Thymus (tissue), 11 donors: ENCODE measurements at regions not wholly inside any gene's neighbourhood (a gene's known extent, or its start where the extent isn't known, plus 50 kb on each side); places are given as distances from the start of the nearest gene placed in this dataset.

Experiments used
- DNase-seq, 9 donors: peaks; one replicate each; pipeline ENCODE4 v3.0.0-alpha.2; 2013; ENCODE audit warnings: low spot score in 9 of 9, low read depth in 6 of 9, missing footprints in 1 of 9
- H3K27ac ChIP-seq, 2 donors: one replicate each; pipeline ENCODE4 v1.5.1; 2013; ENCODE audit warnings: control low read depth in 1 of 2, low read depth in 1 of 2, low read length in 1 of 2, mild to moderate bottlenecking in 1 of 2, moderate library complexity in 1 of 2
- H3K27me3 ChIP-seq, 2 donors: one replicate each; pipeline ENCODE4 v1.5.1; 2013; ENCODE audit warnings: low read length in 1 of 2; ENCODE audit not compliant: control insufficient read depth in 2 of 2, insufficient read depth in 1 of 2
- H3K36me3 ChIP-seq, 2 donors: one replicate each; pipeline ENCODE4 v1.5.1; 2013; ENCODE audit warnings: low read length in 1 of 2, mild to moderate bottlenecking in 1 of 2, moderate library complexity in 1 of 2; ENCODE audit not compliant: control insufficient read depth in 2 of 2, insufficient read depth in 2 of 2
- H3K4me1 ChIP-seq, 2 donors: one replicate each; pipeline ENCODE4 v1.5.1; 2013; ENCODE audit warnings: low read length in 2 of 2; ENCODE audit not compliant: control insufficient read depth in 2 of 2, insufficient read depth in 2 of 2
- H3K4me3 ChIP-seq, 2 donors: one replicate each; pipeline ENCODE4 v1.5.1; 2013; ENCODE audit warnings: low read length in 2 of 2, control low read depth in 1 of 2, mild to moderate bottlenecking in 1 of 2
- H3K9me3 ChIP-seq, 2 donors: one replicate each; pipeline ENCODE4 v1.5.1; 2013; ENCODE audit warnings: low read length in 1 of 2, mild to moderate bottlenecking in 1 of 2; ENCODE audit not compliant: control insufficient read depth in 2 of 2, insufficient read depth in 1 of 2
- WGBS: extraction: QIAGEN DNeasy Blood & Tissue Kit; methylation state at CpG from one replicate; pipeline ENCODE4 v1.1.7; 2013; 5-methylcytosine and 5-hydroxymethylcytosine counted together
- donor health status: healthy.

- Histone ChIP-seq H3K9me3 (peaks cover 0 to 3% of the 10 kb centered on the region in 2 donors), H3K4me1 (no peaks in the 10 kb centered on the region), H3K27ac (no peak overlapping the region), H3K4me3 (no peak overlapping the region), H3K36me3 (no peaks in the 10 kb centered on the region), H3K27me3 (no peaks in the 10 kb centered on the region)
- 96% methylated on average over 2 of the region's 2 CpGs for WGBS
- DNase-seq: no peak
These were observed 687.3 kb downstream of the QKI start for GRCh38 chr6:164101859-164102258.

DNA sequence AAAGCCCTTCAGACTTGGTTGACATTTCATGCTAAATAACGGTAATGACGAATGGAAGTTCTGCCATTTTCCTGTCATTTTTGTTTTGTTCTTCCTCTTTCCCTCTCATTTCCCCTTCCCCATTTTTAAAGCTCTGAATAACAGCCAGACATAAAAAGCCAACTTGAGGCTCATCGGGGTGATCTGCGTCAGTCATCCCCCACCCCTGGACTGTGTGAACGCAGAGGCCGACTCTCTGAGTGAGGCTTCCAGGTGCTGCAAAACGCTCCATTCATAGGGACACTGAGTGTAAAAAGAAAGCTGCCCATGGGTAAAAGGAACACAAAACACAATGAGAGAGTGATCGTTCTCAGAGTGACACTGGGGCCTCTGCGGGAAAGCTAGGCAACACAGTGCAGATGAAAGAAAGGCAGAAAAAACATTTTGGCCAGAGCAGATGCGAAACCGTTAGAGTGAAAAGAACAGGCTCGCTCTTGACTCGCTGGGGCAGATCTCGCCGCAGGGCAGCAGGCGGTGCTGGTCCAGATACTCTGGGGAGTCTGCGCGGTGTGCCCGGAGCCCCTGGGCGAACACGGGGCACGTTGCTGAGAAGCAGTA, 684.8 kb downstream of the QKI start:
- no peak for DNase-seq
- Histone ChIP-seq H3K9me3 (peaks cover 0 to 3% of the 10 kb centered on the region in 2 donors), H3K4me1 (no peaks in the 10 kb centered on the region), H3K36me3 (no peaks in the 10 kb centered on the region), H3K27ac (no peak overlapping the region), H3K4me3 (no peak overlapping the region), H3K27me3 (no peaks in the 10 kb centered on the region)
- WGBS: 94% methylated on average over 22 of the region's 22 CpGs

GRCh38 chr6:164098857-164099267, 684.3 kb downstream of the QKI start:
- peaks cover 0 to 3% of the 10 kb centered on the region in 2 donors for H3K9me3 ChIP-seq
- no peaks in the 10 kb centered on the region for H3K27me3 ChIP-seq
- no peak overlapping the region for H3K4me3 ChIP-seq
- no peaks in the 10 kb centered on the region for H3K36me3 ChIP-seq
- no peak overlapping the region for H3K27ac ChIP-seq
- no peak for DNase-seq
- WGBS: 90% methylated on average over 9 of the region's 9 CpGs
- no peaks in the 10 kb centered on the region for H3K4me1 ChIP-seq

DNA sequence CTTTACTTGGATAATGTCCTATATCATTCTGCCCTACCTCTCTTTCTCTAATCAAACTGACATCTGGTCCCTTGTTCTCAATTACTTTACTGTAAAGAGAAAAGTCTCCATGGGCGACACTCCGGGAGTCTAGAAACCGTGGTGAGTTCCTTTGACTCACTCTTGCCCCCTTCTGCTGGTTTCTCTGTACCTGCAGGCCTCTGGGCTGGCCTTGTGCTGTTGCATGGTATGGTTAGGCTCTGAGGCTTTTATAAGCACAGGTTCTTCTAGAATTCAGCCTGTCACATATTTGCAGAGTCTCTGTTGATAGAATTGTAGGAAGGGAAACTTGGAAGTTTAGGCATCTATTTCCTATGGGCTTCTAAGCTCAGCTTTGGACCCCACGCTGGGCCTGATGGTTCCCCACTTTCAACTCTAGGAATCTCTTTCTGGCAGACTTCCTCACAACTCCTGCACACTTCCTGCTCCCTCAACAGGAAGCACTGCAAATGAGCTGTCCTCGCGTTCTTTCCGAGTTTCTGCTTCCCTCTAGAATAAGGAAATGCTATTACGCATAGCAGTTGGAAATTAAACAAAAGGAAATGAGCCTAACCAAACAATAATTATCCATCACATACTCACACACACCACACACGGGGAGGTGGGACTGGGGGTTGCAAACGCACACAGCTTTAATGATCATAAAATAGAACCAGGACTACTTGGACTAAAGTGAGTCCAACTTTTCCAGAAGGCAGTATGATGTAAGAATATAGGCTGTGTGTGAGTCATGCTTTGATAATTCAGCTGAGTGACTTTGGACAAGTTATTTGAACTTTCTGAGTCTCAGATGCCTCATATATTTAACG, 683.3 kb downstream of the QKI start:
- Histone ChIP-seq H3K4me1 (no peaks in the 10 kb centered on the region), H3K4me3 (no peak overlapping the region), H3K27me3 (no peaks in the 10 kb centered on the region), H3K36me3 (no peaks in the 10 kb centered on the region), H3K27ac (no peak overlapping the region), H3K9me3 (peaks cover 0 to 3% of the 10 kb centered on the region in 2 donors)
- DNase-seq: no peak
- 47% methylated on average over 11 of the region's 11 CpGs for WGBS

- no peak overlapping the region for H3K4me3 ChIP-seq
- DNase-seq: no peak
- WGBS: 72% methylated on average over 4 of the region's 4 CpGs
- peaks cover 0 to 3% of the 10 kb centered on the region in 2 donors for H3K9me3 ChIP-seq
- no peaks in the 10 kb centered on the region for H3K27me3 ChIP-seq
- H3K36me3 ChIP-seq: no peaks in the 10 kb centered on the region
- H3K27ac ChIP-seq: no peak overlapping the region
- H3K4me1 ChIP-seq: no peaks in the 10 kb centered on the region
These were observed 682.5 kb downstream of the QKI start for GRCh38 chr6:164097056-164097455.

DNA sequence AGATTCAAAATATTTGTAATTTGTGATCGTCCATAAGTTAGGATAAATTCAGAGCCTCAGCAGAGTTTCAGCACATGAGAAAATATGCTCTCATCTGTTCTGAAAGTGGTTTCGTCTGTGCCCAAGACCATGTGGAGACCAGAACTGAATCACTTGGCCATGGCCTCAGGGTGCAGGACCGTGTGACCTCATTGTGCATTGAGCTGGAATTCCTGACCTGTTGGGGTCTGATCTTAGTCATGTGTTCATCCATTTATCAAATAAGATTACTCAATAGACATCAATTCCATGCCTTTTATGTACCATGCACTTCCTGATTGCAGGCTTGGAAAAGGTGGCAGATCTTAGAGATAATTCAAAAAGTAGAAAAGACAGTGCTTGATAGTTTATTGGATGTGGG, 680.5 kb downstream of the QKI start:
- H3K4me1 ChIP-seq: no peaks in the 10 kb centered on the region
- DNase-seq: no peak
- no peaks in the 10 kb centered on the region for H3K9me3 ChIP-seq
- no peak overlapping the region for H3K4me3 ChIP-seq
- H3K36me3 ChIP-seq: no peaks in the 10 kb centered on the region
- H3K27ac ChIP-seq: no peak overlapping the region
- H3K27me3 ChIP-seq: no peaks in the 10 kb centered on the region
- 92% methylated on average over 3 of the region's 3 CpGs for WGBS

GRCh38 chr6:164087870-164088269, 673.4 kb downstream of the QKI start:
- Histone ChIP-seq H3K27ac (no peak overlapping the region), H3K9me3 (no peaks in the 10 kb centered on the region), H3K36me3 (no peaks in the 10 kb centered on the region), H3K27me3 (no peaks in the 10 kb centered on the region), H3K4me3 (no peak overlapping the region), H3K4me1 (no peaks in the 10 kb centered on the region)
- WGBS: 96% methylated on average over 3 of the region's 3 CpGs
- no peak for DNase-seq

- Histone ChIP-seq H3K27ac (no peak overlapping the region), H3K4me1 (no peaks in the 10 kb centered on the region), H3K36me3 (no peaks in the 10 kb centered on the region), H3K4me3 (no peak overlapping the region), H3K9me3 (no peaks in the 10 kb centered on the region), H3K27me3 (no peaks in the 10 kb centered on the region)
- DNase-seq: no peak
- 90% methylated on average over 2 of the region's 2 CpGs for WGBS
These were observed 672.7 kb downstream of the QKI start for GRCh38 chr6:164087211-164087610.

GRCh38 chr6:164086076-164086887, 671.8 kb downstream of the QKI start:
- DNase-seq: no peak
- no peak overlapping the region for H3K4me3 ChIP-seq
- H3K27ac ChIP-seq: no peak overlapping the region
- no peaks in the 10 kb centered on the region for H3K4me1 ChIP-seq
- 66% methylated on average over 25 of the region's 25 CpGs for WGBS
- no peaks in the 10 kb centered on the region for H3K36me3 ChIP-seq
- H3K9me3 ChIP-seq: peaks cover 0 to 2% of the 10 kb centered on the region in 2 donors
- H3K27me3 ChIP-seq: no peaks in the 10 kb centered on the region
